ENCODE measurements at regions not wholly inside any gene's neighbourhood (a gene's known extent, or its start where the extent isn't known, plus 50 kb on each side); places are given as distances from the start of the nearest gene placed in this dataset.

- DNase-seq (ENCODE audit: extremely low read depth, low read depth) = no peak
- TF ChIP-seq CTCF (IDR thresholded peaks at IDR 0.05; ENCODE audit: low read depth, low read length) = no peak
Measured at GRCh38 chr5:155960177-155960576, 366.8 kb upstream of the SGCD start.

GRCh38 chr5:155969537-155969936 lies 357.4 kb upstream of the SGCD start:
- TF ChIP-seq CTCF (IDR thresholded peaks at IDR 0.05; ENCODE audit: low read depth, low read length) = no peak
- no peak for DNase-seq (ENCODE audit: extremely low read depth, low read depth)

- TF ChIP-seq CTCF (IDR thresholded peaks at IDR 0.05; ENCODE audit: low read depth, low read length) = no peak
Measured at GRCh38 chr5:155974369-155974768, 352.6 kb upstream of the SGCD start.

GRCh38 chr5:155978850-155979249 lies 348.1 kb upstream of the SGCD start:
- no peak for DNase-seq (ENCODE audit: extremely low read depth, low read depth)
- no peak for TF ChIP-seq CTCF (IDR thresholded peaks at IDR 0.05; ENCODE audit: low read depth, low read length)

More at GRCh38 chr5:155974369-155974768, 352.6 kb upstream of the SGCD start:
- no peak for DNase-seq (ENCODE audit: extremely low read depth, low read depth)

- no peak for DNase-seq (ENCODE audit: extremely low read depth, low read depth)
- no peak for TF ChIP-seq CTCF (IDR thresholded peaks at IDR 0.05; ENCODE audit: low read depth, low read length)
Measured at GRCh38 chr5:155982354-155982753, 344.6 kb upstream of the SGCD start.

- DNase-seq (ENCODE audit: extremely low read depth, low read depth) = peak; percentile 55
- no peak for TF ChIP-seq CTCF (IDR thresholded peaks at IDR 0.05; ENCODE audit: low read depth, low read length)
Measured at GRCh38 chr5:155983954-155984353, 343.0 kb upstream of the SGCD start.

GRCh38 chr5:155987265-155987810 lies 339.6 kb upstream of the SGCD start:
- no peak for DNase-seq (ENCODE audit: extremely low read depth, low read depth)
- TF ChIP-seq CTCF (IDR thresholded peaks at IDR 0.05; ENCODE audit: low read depth, low read length) = no peak

Data from AG09319 (cell line).